Cerebellar nuclear complex (tissue), 1 donor: ENCODE measurements at regions not wholly inside any gene's neighbourhood (a gene's known extent, or its start where the extent isn't known, plus 50 kb on each side); places are given as distances from the start of the nearest gene placed in this dataset.
"Not testable (repeated sequence)": the region's sequence is repeated elsewhere in the genome, so short reads cannot be mapped to it uniquely, and the experiment has no call there.

ENCODE experiments used
- DNase-seq, 2 experiments: peaks; one replicate each; lab custom pipeline; 2025; lab: John Stamatoyannopoulos, UW

DNA sequence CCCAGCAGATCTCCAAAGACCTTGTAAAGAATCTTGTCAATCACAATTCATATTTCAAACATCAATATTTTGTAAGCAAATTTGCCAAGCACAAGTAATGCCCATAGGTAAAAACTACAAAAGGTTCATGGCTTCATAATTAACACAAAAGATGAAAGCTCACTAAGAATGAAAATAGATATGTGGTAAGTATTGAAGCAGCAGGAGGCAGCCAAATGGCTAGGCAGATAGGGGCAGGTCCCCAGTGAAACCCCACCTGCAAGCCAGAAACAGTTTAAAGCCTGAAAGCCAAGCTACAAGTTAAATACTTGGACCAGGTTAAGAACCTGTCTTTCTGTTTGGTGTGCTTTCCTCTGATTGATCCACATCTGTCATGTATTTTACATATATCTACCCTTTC, 942.6 kb upstream of the SPRY2 start:
- no peak for DNase-seq

DNA sequence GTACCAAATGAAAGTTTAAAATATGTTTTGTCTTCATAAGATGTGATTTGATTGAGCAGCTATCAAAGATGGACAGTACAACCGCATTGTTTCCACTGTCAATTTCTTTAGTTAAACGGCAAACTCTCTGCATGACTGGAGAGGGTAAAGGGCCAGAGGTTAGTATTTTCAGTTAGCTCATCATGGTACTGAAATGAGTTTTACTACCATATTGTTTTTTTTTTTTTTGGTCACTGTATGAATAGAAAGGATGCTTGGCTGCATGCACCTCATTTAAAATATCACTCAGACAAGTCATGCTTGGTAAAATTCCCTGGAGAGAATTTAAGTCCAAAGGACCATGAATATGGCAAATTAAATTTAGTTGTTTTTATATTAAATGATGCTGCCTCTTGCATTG, 942.1 kb upstream of the SPRY2 start:
- DNase-seq, result no peak

DNA sequence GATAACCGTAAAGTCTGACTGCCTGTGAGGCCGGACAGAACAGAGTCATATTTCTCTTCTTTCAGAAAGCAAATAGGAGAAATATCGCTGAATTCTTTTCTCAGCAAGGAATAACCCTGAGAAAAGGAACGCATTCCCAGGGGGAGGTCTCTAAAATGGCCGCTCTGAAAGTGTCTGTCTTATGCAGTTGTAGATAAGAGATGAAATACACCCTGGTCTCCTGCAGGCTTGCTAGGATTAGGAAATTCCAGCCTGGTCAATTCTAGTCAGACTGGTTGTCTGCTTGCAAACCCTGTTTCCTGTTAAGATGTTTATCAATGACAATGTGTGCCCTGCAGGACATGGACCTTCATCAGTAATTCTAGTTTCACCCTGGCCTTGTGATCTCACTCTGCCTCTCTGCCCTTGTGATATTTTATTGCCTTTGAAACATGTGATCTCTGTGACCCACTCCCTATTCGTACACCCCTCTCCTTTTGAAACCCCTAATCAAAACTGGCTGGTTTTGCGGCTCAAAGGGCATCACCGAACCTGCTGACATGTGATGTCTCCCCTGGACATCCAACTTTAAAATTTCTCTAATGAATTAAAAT, 934.8 kb upstream of the SPRY2 start:
- DNase-seq, result no peak

DNA sequence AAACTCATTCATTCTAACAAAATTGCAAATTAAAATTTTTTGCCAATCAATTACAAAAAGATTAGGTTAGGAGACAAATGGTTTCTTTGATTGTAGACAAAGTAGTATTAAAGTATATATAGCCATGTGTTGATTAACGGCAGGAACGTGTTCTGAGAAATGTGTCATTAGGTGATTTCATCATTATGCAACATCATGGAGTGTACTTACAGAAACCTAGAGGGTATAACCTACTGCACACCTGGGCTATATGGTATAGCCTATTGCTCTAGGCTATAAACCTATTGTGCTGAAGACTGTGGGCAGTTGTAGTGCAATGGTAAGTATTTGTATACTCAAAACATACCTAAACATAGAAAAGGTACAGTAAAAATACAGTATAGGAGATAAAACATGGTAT, 906.8 kb upstream of the SPRY2 start:
- DNase-seq, result no peak

DNA sequence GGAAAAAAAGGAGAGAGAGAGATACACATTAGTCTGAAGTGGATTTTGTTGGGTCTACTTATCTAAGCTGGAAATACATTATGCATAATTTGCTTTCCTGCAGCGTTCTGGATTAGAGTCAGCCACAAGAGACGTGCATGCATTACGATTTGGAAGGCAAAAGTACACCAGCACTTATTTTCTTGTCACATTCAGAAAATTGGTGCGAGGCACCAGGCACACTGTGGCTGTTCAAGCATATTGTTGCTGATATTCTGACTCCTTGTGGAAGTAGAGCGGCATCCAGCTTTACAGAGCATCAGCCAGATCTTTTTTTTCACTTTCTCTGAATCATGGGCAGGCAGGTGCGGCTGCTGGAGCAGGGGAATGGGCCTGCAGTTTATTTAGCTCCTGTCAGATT, 905.6 kb upstream of the SPRY2 start:
- no peak for DNase-seq

DNA sequence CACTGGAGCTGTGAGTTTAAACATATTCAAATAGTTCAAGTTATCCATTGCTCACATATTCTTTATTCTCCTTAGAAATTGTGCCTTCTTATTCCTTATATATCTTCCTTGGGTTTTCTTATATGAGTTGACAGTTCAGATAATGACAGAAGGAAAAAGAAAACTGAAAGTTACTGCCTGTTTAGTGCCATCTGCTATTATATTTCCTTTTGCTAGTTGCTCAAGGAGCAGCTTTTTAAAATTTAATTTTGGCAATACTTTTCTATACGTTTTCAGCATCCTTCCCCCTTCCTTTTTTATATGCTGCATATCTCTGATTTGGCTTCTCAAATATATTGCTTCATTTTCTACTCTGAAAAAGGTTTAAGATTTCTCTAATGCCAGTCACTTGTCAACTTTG, 903.1 kb upstream of the SPRY2 start:
- DNase-seq, result no peak

DNA sequence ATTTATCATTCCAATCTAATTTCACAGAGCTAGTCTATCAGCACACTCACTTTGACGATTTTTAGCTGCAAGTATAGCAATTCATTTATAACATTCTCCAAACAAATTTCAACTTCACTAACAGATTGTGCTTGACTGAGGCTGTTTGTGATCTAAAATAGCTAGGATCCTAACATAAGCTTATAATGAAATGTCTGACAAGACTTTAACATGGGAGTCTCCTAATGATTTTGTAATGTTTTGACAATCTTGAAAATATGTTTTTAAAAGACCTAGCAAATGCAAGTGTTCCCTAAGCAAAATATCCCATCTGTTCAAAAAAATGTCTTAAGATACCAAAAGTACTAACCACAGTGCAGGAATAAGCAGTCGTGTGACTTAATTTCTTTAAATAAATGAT, 889.5 kb upstream of the SPRY2 start:
- no peak for DNase-seq

DNA sequence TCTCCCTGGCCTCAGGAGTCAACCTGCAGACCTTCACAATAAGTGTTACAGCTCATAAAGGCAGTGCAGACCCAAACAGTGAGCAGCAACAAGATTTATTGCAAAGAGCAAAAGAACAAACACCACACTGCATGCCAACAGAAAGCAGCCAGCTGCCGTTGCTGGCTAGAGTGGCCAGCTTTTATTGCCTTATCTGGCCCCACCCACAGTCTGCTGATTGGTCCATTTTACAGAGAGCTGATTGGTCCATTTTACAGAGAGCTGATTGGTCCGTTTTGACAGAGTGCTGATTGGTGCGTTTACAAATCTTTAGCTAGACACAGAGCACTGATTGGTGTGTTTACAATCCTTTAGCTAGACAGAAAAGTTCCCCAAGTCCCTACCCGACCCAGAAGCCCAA, 885.9 kb upstream of the SPRY2 start:
- DNase-seq, result not testable (repeated sequence)

DNA sequence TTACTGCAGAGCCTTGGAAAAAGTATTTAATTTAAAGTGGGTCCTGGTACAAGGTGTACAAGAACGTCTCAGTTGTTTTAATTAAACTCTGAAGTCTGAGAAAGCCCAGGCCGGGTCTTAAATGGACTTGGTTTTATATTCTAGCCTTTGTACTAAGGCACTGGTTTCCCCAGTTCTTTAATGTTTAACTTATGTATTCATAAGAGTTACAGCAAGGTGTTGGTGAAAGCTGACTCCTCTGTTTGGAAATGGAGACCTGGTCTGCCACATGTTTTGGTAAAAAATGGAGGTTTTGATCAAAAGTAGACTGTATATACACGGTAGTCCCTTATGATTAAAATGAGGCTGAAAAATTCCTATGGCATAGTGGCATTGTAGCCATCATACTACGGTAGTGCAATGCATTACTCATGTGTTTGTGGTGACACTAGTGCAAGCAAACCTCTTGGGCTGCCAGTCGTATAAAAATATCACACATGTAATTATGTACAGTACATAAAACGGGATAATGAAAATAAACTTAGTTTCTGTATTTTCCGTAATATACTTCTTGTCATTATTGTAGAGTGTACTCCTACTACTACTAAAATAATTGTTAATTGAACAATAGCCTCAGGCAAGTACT, 883.4 kb upstream of the SPRY2 start:
- DNase-seq, result no peak

DNA sequence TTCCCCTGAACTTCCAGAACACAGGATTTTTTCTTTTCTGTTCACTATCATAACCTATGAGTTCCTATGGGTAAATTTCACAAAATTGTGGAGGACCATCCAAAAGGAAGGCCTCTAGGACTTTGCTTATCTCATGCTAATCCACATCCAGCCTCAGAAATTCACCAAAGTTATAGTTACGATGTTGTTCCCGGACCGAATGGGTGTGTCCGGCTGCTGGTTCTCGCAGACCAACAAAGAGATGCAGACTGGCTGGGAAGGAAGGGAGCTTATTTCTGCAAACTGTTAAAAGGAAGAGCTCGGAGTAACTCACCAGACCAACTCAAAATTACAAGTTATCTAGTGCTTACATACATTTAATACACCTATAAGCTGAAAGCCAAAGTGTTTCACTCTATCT, 882.9 kb upstream of the SPRY2 start:
- no peak for DNase-seq

DNA sequence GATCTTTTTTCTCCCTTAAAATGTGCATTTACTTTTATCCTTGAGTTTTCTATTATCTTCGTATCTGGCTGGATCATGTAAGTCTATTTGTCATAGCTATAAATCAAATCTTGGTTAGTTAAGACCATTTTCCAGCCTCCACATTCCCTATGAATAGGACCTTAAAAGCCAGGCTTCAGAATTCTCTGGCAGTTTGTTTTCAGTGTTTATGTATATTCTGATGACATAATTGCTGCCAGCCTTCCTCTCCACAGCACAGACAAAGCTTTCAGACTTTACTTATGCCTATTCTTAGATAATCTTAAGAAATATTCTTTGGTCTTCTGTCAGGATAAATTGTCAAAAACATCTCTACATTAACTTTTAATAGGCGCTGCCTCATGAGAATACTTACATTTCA, 870.8 kb upstream of the SPRY2 start:
- DNase-seq, result no peak

DNA sequence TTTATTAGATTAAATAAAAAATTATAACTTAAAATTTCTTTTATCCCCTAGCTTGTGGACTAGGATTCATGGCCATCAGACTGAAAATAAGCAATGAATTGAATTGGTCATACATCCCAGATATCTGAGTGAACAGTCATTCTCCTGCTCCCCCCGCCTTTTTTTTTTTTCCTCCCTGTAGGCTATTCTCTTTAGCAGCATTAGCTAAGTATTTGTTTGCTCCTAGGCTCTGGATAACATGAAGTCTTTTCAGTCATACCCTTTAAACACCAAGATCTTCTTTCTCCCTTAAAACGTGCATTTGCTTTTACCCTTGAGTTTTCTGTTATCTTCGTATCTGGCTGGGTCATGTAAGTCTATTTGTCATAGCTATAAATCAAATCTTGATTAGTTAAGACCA, 866.7 kb upstream of the SPRY2 start:
- no peak for DNase-seq

DNA sequence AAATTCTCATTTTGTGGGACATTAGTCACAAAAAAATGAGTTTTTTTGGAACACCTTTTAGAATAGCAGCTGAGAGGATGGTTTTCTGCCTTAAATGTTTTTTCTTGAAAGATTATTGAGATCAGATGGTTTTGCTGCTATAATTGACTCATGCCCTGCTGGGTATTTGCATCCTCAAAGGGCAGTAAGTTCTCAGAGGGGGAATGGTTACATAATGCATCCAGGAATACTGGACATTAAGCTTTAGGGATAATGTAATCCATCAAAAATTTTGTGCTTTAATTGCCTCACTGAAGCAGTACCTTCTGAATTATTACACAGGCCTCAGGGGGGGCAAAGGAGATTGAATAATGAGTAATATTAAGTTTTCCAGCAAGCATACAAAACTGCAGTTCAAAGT, 866.3 kb upstream of the SPRY2 start:
- DNase-seq, result no peak

DNA sequence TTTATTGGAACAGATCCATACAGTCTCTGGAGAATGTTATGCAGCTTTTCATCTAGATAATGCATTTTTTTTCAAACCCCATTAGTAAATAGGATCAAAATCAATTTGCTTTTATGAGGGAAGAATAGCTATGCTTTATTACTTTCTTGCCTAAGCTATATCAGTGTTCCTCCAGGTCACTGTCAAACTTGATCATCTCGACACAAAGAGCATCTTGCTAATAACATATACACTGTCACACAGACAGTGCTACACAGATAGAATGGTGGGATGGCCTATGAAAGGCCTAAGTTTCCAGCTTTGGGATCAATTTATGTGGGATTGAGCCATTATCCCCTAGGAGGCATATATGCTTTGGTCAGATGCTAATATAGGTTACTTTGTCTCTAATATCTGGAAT, 862.9 kb upstream of the SPRY2 start:
- DNase-seq, result no peak

DNA sequence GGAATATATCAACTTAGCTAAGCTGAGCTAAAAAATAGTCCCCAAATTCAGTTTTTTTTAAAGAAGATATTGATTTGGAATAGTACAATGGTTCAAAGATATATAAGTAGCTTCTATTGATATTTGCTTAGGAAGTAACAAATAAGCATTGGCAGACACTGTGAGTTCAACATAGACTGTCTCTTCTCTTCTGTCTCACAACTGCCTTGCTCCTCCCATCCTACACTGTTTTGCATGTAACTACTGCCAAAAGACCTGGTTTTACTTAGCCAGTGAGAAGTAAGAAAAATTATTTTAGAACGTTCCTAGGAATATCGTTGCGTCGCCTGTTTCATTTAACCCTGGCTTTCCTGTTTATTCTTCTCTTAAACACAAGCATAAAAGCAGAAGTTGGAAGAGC, 859.0 kb upstream of the SPRY2 start:
- no peak for DNase-seq

DNA sequence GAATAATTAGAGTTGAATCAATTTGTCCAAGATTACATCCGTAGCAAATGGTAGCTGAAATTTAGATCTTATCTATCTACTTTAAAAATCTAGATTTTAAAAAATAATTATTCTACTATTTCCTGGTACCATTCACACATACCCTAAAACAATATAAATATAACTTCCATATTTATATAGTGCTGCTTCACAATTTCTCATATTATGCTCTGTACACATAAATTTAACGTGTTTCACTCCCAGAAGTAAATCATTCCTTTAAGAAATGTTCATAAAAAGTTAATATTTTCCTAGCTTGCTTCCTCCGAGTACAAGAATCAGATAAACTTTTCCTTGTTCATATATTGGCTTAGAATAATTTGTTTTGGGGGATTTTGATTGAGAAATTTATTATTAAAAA, 857.0 kb upstream of the SPRY2 start:
- no peak for DNase-seq

DNA sequence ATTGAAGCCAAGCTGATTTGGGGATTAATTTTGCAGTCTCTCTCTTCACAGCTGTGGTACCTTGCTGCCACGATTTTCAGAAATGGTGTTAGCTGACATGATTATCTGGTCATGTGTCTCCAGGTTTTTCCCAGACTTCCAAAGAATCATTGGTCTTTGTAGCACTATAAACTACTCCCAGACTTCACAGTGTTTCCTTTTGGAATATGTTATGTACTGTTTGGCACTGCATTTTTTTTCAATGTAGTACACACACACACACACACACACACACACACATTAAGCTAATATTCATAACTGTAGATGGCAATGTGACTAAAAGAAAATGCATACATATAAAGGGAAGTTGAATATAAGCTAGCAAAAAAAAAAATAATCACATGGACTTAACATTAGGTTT, 856.6 kb upstream of the SPRY2 start:
- DNase-seq, result no peak

DNA sequence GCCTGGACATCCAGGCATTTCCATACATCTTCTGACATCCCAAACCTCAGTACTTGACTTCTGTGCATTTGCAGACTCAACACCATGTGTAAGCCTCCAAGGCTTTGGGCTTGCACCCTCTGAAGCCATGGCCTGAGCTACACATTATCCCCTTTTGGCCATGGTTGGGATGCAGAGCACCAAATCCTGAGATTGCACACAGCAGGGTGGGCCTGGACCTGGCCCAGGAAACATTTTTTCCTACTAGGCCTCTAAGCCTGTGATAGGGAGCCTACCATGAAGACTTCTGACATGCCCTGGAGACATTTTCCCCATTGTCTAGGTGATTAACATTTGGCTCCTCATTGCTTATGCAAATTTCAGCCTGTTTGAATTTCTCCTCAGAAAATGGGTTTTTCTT, 853.4 kb upstream of the SPRY2 start:
- no peak for DNase-seq

DNA sequence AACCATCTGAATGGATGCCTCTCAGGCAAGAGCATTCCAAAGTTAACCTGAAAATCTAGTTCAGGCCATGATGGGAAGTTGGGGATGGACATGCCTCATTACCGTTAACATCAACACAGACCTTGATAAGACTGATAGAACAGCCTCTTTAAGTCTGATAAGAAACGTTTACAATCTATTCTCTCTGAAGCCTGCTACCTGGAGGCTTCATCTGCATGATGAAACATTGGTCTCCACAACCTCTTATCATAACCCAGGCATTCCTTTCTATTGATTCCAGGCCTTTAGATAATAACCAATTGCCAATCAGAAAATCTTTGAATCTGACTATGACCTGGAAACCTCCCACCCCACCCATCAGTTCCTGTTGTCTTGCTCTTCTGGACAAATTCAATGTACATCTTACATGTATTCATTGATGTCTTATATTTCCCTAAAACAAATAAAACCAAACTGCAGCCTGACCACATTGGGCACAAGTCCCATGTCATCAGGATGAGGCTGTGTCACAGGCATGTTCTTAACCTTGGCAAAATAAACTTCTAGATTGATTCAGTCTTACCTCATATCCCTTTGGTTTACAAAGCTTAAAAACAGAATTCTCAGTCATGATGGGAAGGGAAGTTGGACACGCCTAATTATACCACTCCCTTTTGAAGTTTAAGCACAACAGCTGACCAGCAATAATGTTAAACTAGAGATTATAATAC, 843.8 kb upstream of the SPRY2 start:
- no peak for DNase-seq

DNA sequence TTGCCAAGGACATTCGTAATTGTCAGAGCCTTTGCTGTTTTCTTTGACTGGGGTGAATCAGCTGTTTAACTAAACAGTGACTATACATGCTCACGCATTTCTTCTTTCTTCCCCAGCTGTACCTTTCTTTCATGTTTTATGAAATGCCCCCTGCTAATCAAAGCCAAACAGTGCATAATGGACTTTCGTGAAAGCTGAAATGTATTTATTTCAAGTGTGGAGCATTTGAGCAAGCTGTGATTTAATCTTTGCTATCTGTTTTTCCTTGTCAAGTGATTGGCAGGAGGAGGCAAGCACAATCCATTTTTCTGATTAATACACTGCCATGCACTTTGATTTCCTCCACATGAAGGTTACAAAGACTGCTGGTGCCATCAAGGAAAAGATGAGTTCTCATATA, 831.7 kb upstream of the SPRY2 start:
- no peak for DNase-seq

DNA sequence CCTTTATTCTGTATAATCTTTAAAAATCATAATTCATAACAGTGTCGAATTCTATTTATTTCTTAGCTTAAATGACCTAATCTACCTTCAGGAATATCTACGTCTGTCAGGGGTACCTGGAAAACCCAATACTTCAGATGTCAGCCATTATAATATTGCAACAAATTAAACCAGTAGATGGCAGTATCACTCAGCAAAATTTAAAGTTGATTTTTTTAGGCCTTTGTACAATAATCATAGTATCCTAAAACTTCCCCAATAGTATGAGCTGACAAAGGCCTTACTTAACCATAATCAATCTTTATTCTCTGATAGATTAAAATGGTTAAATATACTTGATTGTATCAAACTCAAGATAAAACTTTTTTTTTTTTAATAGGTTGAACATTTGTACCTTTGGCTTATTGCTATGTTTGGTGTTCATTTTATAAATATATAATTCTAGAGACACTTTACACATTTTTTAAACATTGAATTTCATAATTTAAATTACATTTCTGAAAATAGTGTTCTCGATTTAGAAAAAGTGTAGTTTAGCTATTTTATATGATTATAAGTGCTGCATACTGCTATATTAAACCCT, 830.2 kb upstream of the SPRY2 start:
- no peak for DNase-seq

DNA sequence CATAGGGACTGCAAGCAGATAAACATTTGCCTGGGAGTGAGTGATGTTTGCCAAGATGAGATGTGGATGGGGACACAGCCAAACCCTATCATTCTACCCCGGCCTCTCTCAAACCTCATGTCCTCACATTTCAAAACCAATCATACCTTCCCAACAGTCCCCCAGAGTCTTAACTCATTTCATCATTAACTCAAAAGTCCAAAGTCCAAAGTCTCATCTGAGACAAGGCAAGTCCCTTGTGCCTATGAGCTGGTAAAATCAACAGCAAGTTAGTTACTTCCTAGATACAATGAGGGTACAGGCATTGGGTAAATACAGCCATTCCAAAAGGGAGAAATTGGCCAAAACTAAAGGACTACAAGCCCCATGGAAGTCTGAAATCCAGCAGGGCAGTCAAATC, 822.9 kb upstream of the SPRY2 start:
- DNase-seq, result not testable (repeated sequence)

DNA sequence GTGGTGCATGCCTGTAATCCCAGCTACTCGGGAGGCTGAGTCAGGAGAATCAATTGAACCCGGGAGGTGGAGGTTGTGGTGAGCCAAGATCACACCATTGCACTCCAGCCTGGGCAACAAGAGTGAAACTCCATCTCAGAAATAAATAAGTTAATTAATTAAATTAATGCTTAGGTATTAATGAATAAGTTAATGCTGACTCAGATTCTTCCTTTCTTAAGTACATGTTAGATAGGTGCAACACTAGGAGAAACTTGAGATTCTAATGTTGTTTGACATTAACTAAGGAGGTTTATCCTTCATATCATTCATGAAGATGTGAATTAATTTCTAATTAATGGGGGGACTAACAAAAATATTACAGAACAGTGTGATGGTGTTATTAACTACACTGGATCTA, 812.6 kb upstream of the SPRY2 start:
- no peak for DNase-seq
